Smooth muscle cell (in vitro differentiated cells): ENCODE measurements at regions not wholly inside any gene's neighbourhood (a gene's known extent, or its start where the extent isn't known, plus 50 kb on each side); places are given as distances from the start of the nearest gene placed in this dataset.

Experiments used
- DNase-seq: peaks from one replicate; lab custom pipeline; 2025; ENCODE audit not compliant: unreplicated experiment; lab: John Stamatoyannopoulos, UW
- H2AFZ ChIP-seq: fragments of 200-600 bp; sonication (generic); 2 replicates; pipeline ENCODE4 v1.6.0; 2016; ENCODE audit warnings: antibody characterized with exemption, low read depth, mild to moderate bottlenecking
- H3F3A ChIP-seq: fragments of 200-600 bp; sonication (generic); 2 replicates; pipeline ENCODE4 v1.6.0; 2017; ENCODE audit warnings: antibody characterized with exemption, low read depth
- H3K27ac ChIP-seq: fragments of 200-600 bp; sonication (generic); 2 replicates; pipeline ENCODE4 v1.5.1; 2016; ENCODE audit warnings: low read depth, mild to moderate bottlenecking
- H3K27me3 ChIP-seq: fragments of 200-600 bp; sonication (generic); 2 replicates; pipeline ENCODE4 v1.6.1; 2016; ENCODE audit warnings: low read depth, mild to moderate bottlenecking
- H3K36me3 ChIP-seq: fragments of 200-600 bp; sonication (generic); 2 replicates; pipeline ENCODE4 v1.5.1; 2016; ENCODE audit warnings: low read depth
- H3K4me1 ChIP-seq: fragments of 200-600 bp; sonication (generic); 2 replicates; pipeline ENCODE4 v1.5.1; 2016; ENCODE audit warnings: low read depth
- H3K4me2 ChIP-seq: fragments of 200-600 bp; sonication (generic); 2 replicates; pipeline ENCODE4 v1.6.0; 2016; ENCODE audit warnings: mild to moderate bottlenecking
- H3K4me3 ChIP-seq: fragments of 200-600 bp; sonication (generic); 2 replicates; pipeline ENCODE4 v1.5.1; 2016; ENCODE audit warnings: mild to moderate bottlenecking
- H3K79me2 ChIP-seq: fragments of 200-600 bp; sonication (generic); 2 replicates; pipeline ENCODE4 v1.6.0; 2016; ENCODE audit warnings: low read depth, mild to moderate bottlenecking
- H3K9ac ChIP-seq: fragments of 200-600 bp; sonication (generic); 2 replicates; pipeline ENCODE4 v1.6.0; 2016; ENCODE audit warnings: low read depth
- H3K9me3 ChIP-seq: fragments of 200-600 bp; sonication (generic); replicated peaks from 2 replicates; pipeline ENCODE4 v1.5.1; 2016; ENCODE audit warnings: low read depth
- H4K20me1 ChIP-seq: fragments of 200-600 bp; sonication (generic); 2 replicates; pipeline ENCODE4 v1.6.0; 2016; ENCODE audit warnings: low read depth
- WGBS: methylation state at CpG from one replicate; pipeline ENCODE4 v1.1.7; 2016; ENCODE audit warnings: low lambda C conversion rate; 5-methylcytosine and 5-hydroxymethylcytosine counted together
- TF ChIP-seq, protein P1 (sequence below): fragments of 200-600 bp; sonication (generic); IDR thresholded peaks from 2 replicates; pipeline ENCODE4 v1.5.1; 2017; ENCODE audit warnings: borderline replicate concordance, mild to moderate bottlenecking, antibody characterized with exemption; ENCODE audit not compliant: insufficient read depth, poor library complexity, severe bottlenecking

DNA sequence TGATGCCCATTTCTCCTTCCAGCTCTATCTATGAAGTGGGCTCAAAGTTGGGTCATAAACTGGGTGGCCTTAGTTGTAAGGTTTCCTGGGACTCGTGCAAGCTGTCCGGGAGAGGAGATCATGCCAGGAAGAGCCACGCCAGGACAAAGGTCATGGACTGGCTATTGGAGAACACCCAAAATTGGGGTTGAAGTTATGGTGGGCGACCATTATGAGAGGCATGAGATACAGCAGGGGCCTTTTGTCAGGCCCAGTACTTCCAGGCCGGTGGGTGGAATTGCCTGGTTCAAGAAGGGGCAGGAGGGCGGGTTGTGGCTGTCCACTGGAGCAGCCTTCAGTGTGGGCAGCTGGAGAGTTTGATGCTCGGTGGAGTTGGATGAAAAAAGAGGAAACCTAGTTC, 225.1 kb upstream of the SSTR4 start:
- Histone ChIP-seq H4K20me1 (no peaks in the 10 kb centered on the region), H3F3A (no peaks in the 10 kb centered on the region), H3K9ac (no peak overlapping the region), H3K27me3 (no peaks in the 10 kb centered on the region), H3K9me3 (no peaks in the 10 kb centered on the region), H3K4me3 (no peak overlapping the region), H2AFZ (no peak overlapping the region), H3K79me2 (no peaks in the 10 kb centered on the region), H3K36me3 (no peaks in the 10 kb centered on the region), H3K27ac (no peak overlapping the region), H3K4me1 (peaks cover 9% of the 10 kb centered on the region), H3K4me2 (no peak overlapping the region)
- WGBS, result 85% methylated on average over 7 of the region's 7 CpGs
- DNase-seq, result no peak
- TF ChIP-seq, protein P1, sequence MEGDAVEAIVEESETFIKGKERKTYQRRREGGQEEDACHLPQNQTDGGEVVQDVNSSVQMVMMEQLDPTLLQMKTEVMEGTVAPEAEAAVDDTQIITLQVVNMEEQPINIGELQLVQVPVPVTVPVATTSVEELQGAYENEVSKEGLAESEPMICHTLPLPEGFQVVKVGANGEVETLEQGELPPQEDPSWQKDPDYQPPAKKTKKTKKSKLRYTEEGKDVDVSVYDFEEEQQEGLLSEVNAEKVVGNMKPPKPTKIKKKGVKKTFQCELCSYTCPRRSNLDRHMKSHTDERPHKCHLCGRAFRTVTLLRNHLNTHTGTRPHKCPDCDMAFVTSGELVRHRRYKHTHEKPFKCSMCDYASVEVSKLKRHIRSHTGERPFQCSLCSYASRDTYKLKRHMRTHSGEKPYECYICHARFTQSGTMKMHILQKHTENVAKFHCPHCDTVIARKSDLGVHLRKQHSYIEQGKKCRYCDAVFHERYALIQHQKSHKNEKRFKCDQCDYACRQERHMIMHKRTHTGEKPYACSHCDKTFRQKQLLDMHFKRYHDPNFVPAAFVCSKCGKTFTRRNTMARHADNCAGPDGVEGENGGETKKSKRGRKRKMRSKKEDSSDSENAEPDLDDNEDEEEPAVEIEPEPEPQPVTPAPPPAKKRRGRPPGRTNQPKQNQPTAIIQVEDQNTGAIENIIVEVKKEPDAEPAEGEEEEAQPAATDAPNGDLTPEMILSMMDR, result no peak

DNA sequence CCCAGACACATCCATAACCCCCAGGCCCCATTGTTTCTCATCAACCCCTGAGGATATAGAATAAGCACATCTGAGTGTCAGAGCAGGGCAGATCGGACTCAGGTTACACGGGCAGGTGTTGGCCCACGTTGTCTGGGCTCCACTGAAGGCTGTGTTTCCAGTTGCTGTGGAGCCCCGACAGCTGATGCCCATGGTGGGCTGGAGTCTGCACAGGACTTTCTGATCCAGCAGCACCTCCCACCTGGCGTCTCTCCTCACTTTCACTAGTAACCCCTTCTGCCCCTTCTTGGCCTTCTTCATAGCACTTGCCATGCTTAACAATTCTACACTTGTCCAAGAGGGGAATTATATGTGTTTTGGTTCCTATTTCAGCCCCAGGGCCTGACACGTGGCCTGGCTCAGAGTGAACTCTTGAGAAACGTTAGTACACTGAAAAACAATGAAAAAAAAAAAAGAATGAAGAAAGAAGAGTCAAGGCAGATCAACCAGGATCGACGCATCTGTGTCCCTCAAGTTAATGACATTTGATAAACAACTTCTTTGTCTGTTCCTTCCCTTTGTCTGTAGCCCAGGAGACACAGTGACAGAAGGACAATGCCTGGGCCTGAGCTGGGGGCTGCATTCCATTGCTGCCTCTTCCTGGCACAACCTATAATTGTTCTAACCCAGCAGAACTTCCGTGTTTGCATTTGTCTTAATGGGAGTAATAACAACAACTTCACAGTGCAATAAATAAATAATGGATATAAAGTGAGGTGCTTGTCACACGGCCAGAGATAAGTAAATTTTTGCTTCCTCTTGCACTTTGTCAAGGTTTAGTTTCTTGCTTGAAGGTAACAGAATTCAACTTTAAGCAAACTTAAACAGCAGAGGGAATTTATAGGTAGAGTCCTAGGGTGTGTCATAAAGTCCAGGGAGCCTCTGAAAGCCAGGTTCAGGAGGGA, 224.2 kb upstream of the SSTR4 start:
- Histone ChIP-seq H3K4me3 (no peak overlapping the region), H3K4me1 (peaks cover 14% of the 10 kb centered on the region), H3K27ac (no peak overlapping the region), H4K20me1 (no peaks in the 10 kb centered on the region), H3K79me2 (no peaks in the 10 kb centered on the region), H2AFZ (no peak overlapping the region), H3F3A (no peaks in the 10 kb centered on the region), H3K27me3 (no peaks in the 10 kb centered on the region), H3K4me2 (no peak overlapping the region), H3K9ac (no peak overlapping the region), H3K36me3 (no peaks in the 10 kb centered on the region), H3K9me3 (no peaks in the 10 kb centered on the region)
- TF ChIP-seq, protein P1, result no peak
- WGBS, result 86% methylated on average over 11 of the region's 11 CpGs
- DNase-seq, result no peak

DNA sequence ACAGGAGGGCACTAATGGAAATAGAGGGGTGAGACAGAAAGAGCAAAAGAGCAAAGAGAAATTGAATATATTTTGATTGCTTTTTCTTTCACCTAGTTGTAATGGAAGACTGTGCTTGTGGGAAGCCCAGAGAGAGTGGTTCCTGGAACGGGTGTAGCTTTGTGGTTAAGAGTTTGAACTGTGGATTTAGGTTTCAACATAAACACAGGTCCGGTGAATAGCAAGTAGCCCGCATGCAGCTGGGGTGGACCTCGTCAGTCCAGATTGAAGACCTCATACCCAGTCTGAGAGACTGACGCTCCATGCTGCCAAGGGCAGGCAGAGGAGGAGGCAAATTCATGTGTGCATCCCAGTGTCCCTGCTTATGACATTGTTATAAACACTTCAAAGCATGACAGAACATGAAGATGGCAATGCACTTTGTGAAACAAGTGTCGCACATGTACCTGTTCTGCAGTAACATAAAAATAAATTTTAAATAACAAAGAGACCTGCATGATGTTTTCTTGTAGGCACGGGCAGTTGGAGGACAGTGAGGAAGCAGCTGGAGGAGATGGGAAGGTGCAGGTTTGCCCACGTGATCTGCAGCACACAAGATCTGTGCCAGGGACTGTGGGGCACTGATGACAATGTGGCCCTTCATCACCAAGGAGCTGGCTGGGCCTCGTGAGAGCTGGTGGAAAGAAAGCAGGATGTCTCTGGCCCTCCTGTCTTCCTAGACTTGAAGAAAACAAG, 220.5 kb upstream of the SSTR4 start:
- no peaks in the 10 kb centered on the region for H4K20me1 ChIP-seq
- DNase-seq, result no peak
- H3K36me3 ChIP-seq, result no peaks in the 10 kb centered on the region
- peaks cover 22% of the 10 kb centered on the region for H3K4me1 ChIP-seq
- H3K27ac ChIP-seq, result no peak overlapping the region
- H3K9ac ChIP-seq, result no peak overlapping the region
- H2AFZ ChIP-seq, result no peak overlapping the region
- H3K9me3 ChIP-seq, result no peaks in the 10 kb centered on the region
- H3F3A ChIP-seq, result no peaks in the 10 kb centered on the region
- no peaks in the 10 kb centered on the region for H3K27me3 ChIP-seq
- WGBS, result 82% methylated on average over 9 of the region's 9 CpGs
- no peak overlapping the region for H3K4me2 ChIP-seq
- TF ChIP-seq, protein P1, result no peak
- H3K4me3 ChIP-seq, result no peak overlapping the region
- H3K79me2 ChIP-seq, result no peaks in the 10 kb centered on the region
